HCT116 (cell line): ENCODE measurements at regions not wholly inside any gene's neighbourhood (a gene's known extent, or its start where the extent isn't known, plus 50 kb on each side); places are given as distances from the start of the nearest gene placed in this dataset.

Source experiments
- ATAC-seq: fragments of 200-7000 bp; cut with Tn5 transposase; 2 replicates; pipeline ENCODE4 v1.9.1; 2020; ENCODE audit warnings: mild to moderate bottlenecking, moderate library complexity
- BruUV-seq: library from RNA; stranded (reverse); fragments of 400-500 nt; replicated peaks from 2 replicates; lab custom pipeline; 2021; lab: Mats Ljungman, UMichigan
- CTCF ChIA-PET: fragments of 300-600 bp; sonication (Branson Sonifier 250); formaldehyde crosslinking; loops from one replicate; lab custom pipeline; 2021; ENCODE audit warnings: antibody characterized with exemption; lab: Charles Lee
- POLR2A ChIA-PET: fragments of 300-600, 350-600 bp; sonication (Branson Sonifier 250); formaldehyde crosslinking; loops from one replicate; lab custom pipeline; 2021; ENCODE audit warnings: antibody characterized with exemption; lab: Charles Lee
- RAD21 ChIA-PET, 2 experiments: fragments of 300-600 bp; sonication (Branson Sonifier 250); formaldehyde crosslinking; loops; one replicate each; lab custom pipeline; 2023; ENCODE audit warnings: low total read pairs in 2 of 2; ENCODE audit not compliant: uncharacterized antibody in 2 of 2, unreplicated experiment in 2 of 2, low non-redundant PET in 1 of 2; lab: Charles Lee
- DNase-seq: peaks from one replicate; pipeline ENCODE4 v3.0.0-alpha.2; 2010; ENCODE audit warnings: low read depth, low spot score
- H2AFZ ChIP-seq: fragments of 200-600 bp; shearing (Covaris generic), sonication (generic); 2 replicates; pipeline ENCODE4 v1.6.1; 2017; ENCODE audit warnings: low read depth, mixed run types, mixed read lengths, antibody characterized with exemption, low read length; ENCODE audit not compliant: poor library complexity, severe bottlenecking
- H3K27ac ChIP-seq: 2 replicates; pipeline ENCODE4 v1.5.1; 2012; ENCODE audit warnings: low read depth, low read length
- H3K27me3 ChIP-seq: fragments of 200-600 bp; sonication (generic); 2 replicates; pipeline ENCODE4 v1.6.1; 2016; ENCODE audit warnings: mixed run types, low read length, mixed read lengths; ENCODE audit not compliant: insufficient read depth
- H3K36me3 ChIP-seq, 2 experiments: fragments of 200-500 bp in 1 of 2; fragments of 200-600 bp in 1 of 2; sonication (Bioruptor generic) in 1 of 2; sonication (generic) in 1 of 2; 2 replicates each; pipeline versions ENCODE4 v1.5.1 to v1.6.1; 2014 to 2016; ENCODE audit warnings: low read length in 2 of 2, inconsistent platforms in 1 of 2, mixed read lengths in 1 of 2, mixed run types in 1 of 2; ENCODE audit not compliant: insufficient read depth in 2 of 2, control insufficient read depth in 1 of 2
- H3K4me1 ChIP-seq, 2 experiments: fragments of 200-600 bp in 1 of 2; sonication (generic) in 1 of 2; 2 replicates each; pipeline versions ENCODE4 v1.5.1 to v1.6.1; 2012 to 2017; ENCODE audit warnings: low read length in 2 of 2, inconsistent platforms in 1 of 2, mild to moderate bottlenecking in 1 of 2, mixed read lengths in 1 of 2, mixed run types in 1 of 2, moderate library complexity in 1 of 2; ENCODE audit not compliant: insufficient read depth in 2 of 2, control insufficient read depth in 1 of 2
- H3K4me2 ChIP-seq: fragments of 200-600 bp; sonication (generic); 2 replicates; pipeline ENCODE4 v1.6.1; 2017; ENCODE audit warnings: mixed run types, low read length, mixed read lengths
- H3K4me3 ChIP-seq, 2 experiments: fragments of 200-600 bp in 1 of 2; sonication (generic) in 1 of 2; replicated peaks in 1 of 2; 2 replicates each; pipeline ENCODE4 v1.5.1; 2011 to 2016; ENCODE audit warnings: low read length in 2 of 2, control low read depth in 1 of 2, low read depth in 1 of 2, mild to moderate bottlenecking in 1 of 2, mixed read lengths in 1 of 2, mixed run types in 1 of 2
- H3K79me2 ChIP-seq: fragments of 200-600 bp; sonication (generic); 2 replicates; pipeline ENCODE4 v1.6.1; 2017; ENCODE audit warnings: mild to moderate bottlenecking, mixed run types, low read length, moderate library complexity, mixed read lengths; ENCODE audit not compliant: insufficient read depth
- H3K9ac ChIP-seq: fragments of 200-600 bp; sonication (generic); 2 replicates; pipeline ENCODE4 v1.6.1; 2016; ENCODE audit warnings: low read length, mixed read lengths
- H3K9me2 ChIP-seq: fragments of 200-600 bp; sonication (generic), shearing (Covaris generic); 2 replicates; pipeline ENCODE4 v1.6.1; 2017; ENCODE audit warnings: mixed run types, mild to moderate bottlenecking, moderate library complexity; ENCODE audit not compliant: insufficient read depth
- H3K9me3 ChIP-seq, 2 experiments: fragments of 200-500 bp in 1 of 2; fragments of 200-600 bp in 1 of 2; sonication (Bioruptor generic) in 1 of 2; sonication (generic) in 1 of 2; 2 replicates each; pipeline ENCODE4 v1.6.1; 2014 to 2017; ENCODE audit warnings: low read length in 2 of 2, mixed read lengths in 2 of 2, inconsistent platforms in 1 of 2, low read depth in 1 of 2, mild to moderate bottlenecking in 1 of 2, mixed run types in 1 of 2, moderate library complexity in 1 of 2; ENCODE audit not compliant: control insufficient read depth in 1 of 2, insufficient read depth in 1 of 2
- H4K20me1 ChIP-seq: fragments of 200-600 bp; sonication (generic), shearing (Covaris generic); 2 replicates; pipeline ENCODE4 v1.6.1; 2017; ENCODE audit warnings: mixed run types, mild to moderate bottlenecking, moderate library complexity; ENCODE audit not compliant: insufficient read depth
- ELF1 ChIP-seq: IDR thresholded peaks from 2 replicates; pipeline ENCODE4 v1.6.1; 2012; ENCODE audit warnings: low read depth, borderline replicate concordance
- EZH2phosphoT487 ChIP-seq: fragments of 200-600 bp; IDR thresholded peaks from 2 replicates; pipeline ENCODE4 v1.6.1; 2018; ENCODE audit warnings: antibody characterized with exemption, borderline replicate concordance
- JUND ChIP-seq: IDR thresholded peaks from 2 replicates; pipeline ENCODE4 v1.6.1; 2012
- RAD21 ChIP-seq: IDR thresholded peaks from 2 replicates; pipeline ENCODE4 v1.6.1; 2012; ENCODE audit warnings: low read depth, mild to moderate bottlenecking
- ZFX ChIP-seq: fragments of 450-650 bp; IDR thresholded peaks from 2 replicates; pipeline ENCODE4 v1.6.1; 2017
- ZNF274 ChIP-seq: fragments of 200-500 bp; sonication (Bioruptor generic); IDR thresholded peaks from 2 replicates; pipeline ENCODE4 v1.6.1; 2014; ENCODE audit warnings: mild to moderate bottlenecking, low read depth, low read length, inconsistent platforms
- intact Hi-C: fragments of 100-400 bp; cut with micrococcal nuclease; formaldehyde crosslinking; loops from 2 replicates; pipeline ENCODE4 v1.10.0; 2022
- TF ChIP-seq, protein P1 (sequence below), 3 experiments: fragments of 200-600 bp in 1 of 3; sonication (generic) in 1 of 3; IDR thresholded peaks in 2 of 3; conservative IDR thresholded peaks in 1 of 3; 2 replicates each; pipeline ENCODE4 v1.5.1; 2012 to 2017; ENCODE audit warnings: low read depth in 2 of 3, low read length in 2 of 3, antibody characterized with exemption in 1 of 3, borderline replicate concordance in 1 of 3, control low read depth in 1 of 3, mild to moderate bottlenecking in 1 of 3, mixed read lengths in 1 of 3, mixed run types in 1 of 3, moderate library complexity in 1 of 3; ENCODE audit not compliant: insufficient read depth in 1 of 3
- TF ChIP-seq, protein P2 (sequence below): IDR thresholded peaks from 2 replicates; pipeline ENCODE4 v1.6.1; 2011; ENCODE audit warnings: mild to moderate bottlenecking, low read length, moderate library complexity; ENCODE audit not compliant: insufficient replicate concordance; ENCODE audit errors: extremely low read depth

GRCh38 chr12:89205517-89205916, 146.8 kb downstream of the DUSP6 start:
- Histone ChIP-seq H3K4me3 (no peak overlapping the region), H3K27ac (no peak overlapping the region), H3K4me1 (no peaks in the 10 kb centered on the region), H3K36me3 (no peaks in the 10 kb centered on the region), H2AFZ (no peak overlapping the region), H3K27me3 (no peaks in the 10 kb centered on the region), H3K4me2 (no peak overlapping the region), H3K9ac (no peak overlapping the region), H4K20me1 (no peaks in the 10 kb centered on the region), H3K79me2 (no peaks in the 10 kb centered on the region), H3K9me3 (no peaks in the 10 kb centered on the region), H3K9me2 (0 out of 2 replicates have a peak, but pooled peaks cover 9% of the 10 kb centered on the region)
- DNase-seq (no peak), ATAC-seq (no peak)
- ChIA-PET POLR2A (no interaction called here), RAD21 (no interaction called here), CTCF (no interaction called here)
- intact Hi-C loops: no loop called here
- no TSS peak for BruUV-seq
- TF ChIP-seq JUND (no peak), EZH2phosphoT487 (no peak), RAD21 (no peak), ZNF274 (no peak), ZFX (no peak), ELF1 (no peak)
- TF ChIP-seq, protein P1, sequence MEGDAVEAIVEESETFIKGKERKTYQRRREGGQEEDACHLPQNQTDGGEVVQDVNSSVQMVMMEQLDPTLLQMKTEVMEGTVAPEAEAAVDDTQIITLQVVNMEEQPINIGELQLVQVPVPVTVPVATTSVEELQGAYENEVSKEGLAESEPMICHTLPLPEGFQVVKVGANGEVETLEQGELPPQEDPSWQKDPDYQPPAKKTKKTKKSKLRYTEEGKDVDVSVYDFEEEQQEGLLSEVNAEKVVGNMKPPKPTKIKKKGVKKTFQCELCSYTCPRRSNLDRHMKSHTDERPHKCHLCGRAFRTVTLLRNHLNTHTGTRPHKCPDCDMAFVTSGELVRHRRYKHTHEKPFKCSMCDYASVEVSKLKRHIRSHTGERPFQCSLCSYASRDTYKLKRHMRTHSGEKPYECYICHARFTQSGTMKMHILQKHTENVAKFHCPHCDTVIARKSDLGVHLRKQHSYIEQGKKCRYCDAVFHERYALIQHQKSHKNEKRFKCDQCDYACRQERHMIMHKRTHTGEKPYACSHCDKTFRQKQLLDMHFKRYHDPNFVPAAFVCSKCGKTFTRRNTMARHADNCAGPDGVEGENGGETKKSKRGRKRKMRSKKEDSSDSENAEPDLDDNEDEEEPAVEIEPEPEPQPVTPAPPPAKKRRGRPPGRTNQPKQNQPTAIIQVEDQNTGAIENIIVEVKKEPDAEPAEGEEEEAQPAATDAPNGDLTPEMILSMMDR (IDR thresholded peaks at IDR 0.05 in 2 of 3, conservative IDR thresholded peaks at IDR 0.05 in 1 of 3; ENCODE audit: borderline replicate concordance in 1 of 3, insufficient read depth in 1 of 3, low read depth in 2 of 3, low read length in 2 of 3): no peak
- TF ChIP-seq, protein P2, sequence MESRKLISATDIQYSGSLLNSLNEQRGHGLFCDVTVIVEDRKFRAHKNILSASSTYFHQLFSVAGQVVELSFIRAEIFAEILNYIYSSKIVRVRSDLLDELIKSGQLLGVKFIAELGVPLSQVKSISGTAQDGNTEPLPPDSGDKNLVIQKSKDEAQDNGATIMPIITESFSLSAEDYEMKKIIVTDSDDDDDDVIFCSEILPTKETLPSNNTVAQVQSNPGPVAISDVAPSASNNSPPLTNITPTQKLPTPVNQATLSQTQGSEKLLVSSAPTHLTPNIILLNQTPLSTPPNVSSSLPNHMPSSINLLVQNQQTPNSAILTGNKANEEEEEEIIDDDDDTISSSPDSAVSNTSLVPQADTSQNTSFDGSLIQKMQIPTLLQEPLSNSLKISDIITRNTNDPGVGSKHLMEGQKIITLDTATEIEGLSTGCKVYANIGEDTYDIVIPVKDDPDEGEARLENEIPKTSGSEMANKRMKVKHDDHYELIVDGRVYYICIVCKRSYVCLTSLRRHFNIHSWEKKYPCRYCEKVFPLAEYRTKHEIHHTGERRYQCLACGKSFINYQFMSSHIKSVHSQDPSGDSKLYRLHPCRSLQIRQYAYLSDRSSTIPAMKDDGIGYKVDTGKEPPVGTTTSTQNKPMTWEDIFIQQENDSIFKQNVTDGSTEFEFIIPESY: no peak
- TF ChIP-seq, all 23 proteins: peak for 0
